Bone marrow (tissue), 2 donors: ENCODE measurements at regions not wholly inside any gene's neighbourhood (a gene's known extent, or its start where the extent isn't known, plus 50 kb on each side); places are given as distances from the start of the nearest gene placed in this dataset.
"Not testable (repeated sequence)": the region's sequence is repeated elsewhere in the genome, so short reads cannot be mapped to it uniquely, and the experiment has no call there.

Source experiments
- DNase-seq, 2 donors: peaks; one replicate each; lab custom pipeline; 2025; lab: John Stamatoyannopoulos, UW

- DNase-seq: no peak
These were observed 566.9 kb upstream of the RGMB start for GRCh38 chr5:98206566-98206965.

- no peak for DNase-seq
These were observed 564.0 kb upstream of the RGMB start for GRCh38 chr5:98209418-98209817.

GRCh38 chr5:98214240-98215051 is 559.0 kb upstream of the RGMB start:
- DNase-seq: no peak

- DNase-seq: no peak
These were observed 556.3 kb upstream of the RGMB start for GRCh38 chr5:98217138-98217537.

GRCh38 chr5:98218838-98219237 is 554.6 kb upstream of the RGMB start:
- DNase-seq: no peak

GRCh38 chr5:98227489-98227888 is 546.0 kb upstream of the RGMB start:
- DNase-seq: no peak

- DNase-seq: no peak
These were observed 542.4 kb upstream of the RGMB start for GRCh38 chr5:98231089-98231488.

GRCh38 chr5:98237794-98238193 is 535.7 kb upstream of the RGMB start:
- DNase-seq: not testable (repeated sequence)

GRCh38 chr5:98243972-98244371 is 529.5 kb upstream of the RGMB start:
- DNase-seq: no peak

GRCh38 chr5:98248949-98249348 is 524.5 kb upstream of the RGMB start:
- no peak for DNase-seq

GRCh38 chr5:98258939-98259338 is 514.5 kb upstream of the RGMB start:
- DNase-seq: no peak

GRCh38 chr5:98259595-98259994 is 513.9 kb upstream of the RGMB start:
- no peak for DNase-seq

- DNase-seq: no peak
These were observed 510.4 kb upstream of the RGMB start for GRCh38 chr5:98263084-98263483.

GRCh38 chr5:98268162-98268860 is 505.2 kb upstream of the RGMB start:
- DNase-seq: no peak

GRCh38 chr5:98275980-98276379 is 497.5 kb upstream of the RGMB start:
- DNase-seq: no peak

- DNase-seq: no peak
These were observed 490.9 kb upstream of the RGMB start for GRCh38 chr5:98282521-98282920.

GRCh38 chr5:98292496-98292895 is 481.0 kb upstream of the RGMB start:
- DNase-seq: no peak

GRCh38 chr5:98296426-98296825 is 477.0 kb upstream of the RGMB start:
- no peak for DNase-seq

- no peak for DNase-seq
These were observed 474.0 kb upstream of the RGMB start for GRCh38 chr5:98299435-98299834.

GRCh38 chr5:98301547-98301946 is 471.9 kb upstream of the RGMB start:
- no peak for DNase-seq

- no peak for DNase-seq
These were observed 465.7 kb upstream of the RGMB start for GRCh38 chr5:98307811-98308210.

GRCh38 chr5:98308231-98308630 is 465.2 kb upstream of the RGMB start:
- no peak for DNase-seq

GRCh38 chr5:98308960-98309359 is 464.5 kb upstream of the RGMB start:
- DNase-seq: no peak
